NCI-H1436 (cell line): ENCODE measurements at regions not wholly inside any gene's neighbourhood (a gene's known extent, or its start where the extent isn't known, plus 50 kb on each side); places are given as distances from the start of the nearest gene placed in this dataset.

Experiments used
- DNase-seq: peaks from one replicate; lab custom pipeline; 2025; lab: John Stamatoyannopoulos, UW

- no peak for DNase-seq
Measured at GRCh38 chr2:150162241-150162942, 325.1 kb downstream of the RND3 start.

- DNase-seq, result no peak
Measured at GRCh38 chr2:150160058-150160457, 327.4 kb downstream of the RND3 start.

GRCh38 chr2:150159300-150159699, 328.2 kb downstream of the RND3 start:
- no peak for DNase-seq

GRCh38 chr2:150156876-150157275, 330.6 kb downstream of the RND3 start:
- no peak for DNase-seq

- no peak for DNase-seq
Measured at GRCh38 chr2:150156415-150156814, 331.1 kb downstream of the RND3 start.

- DNase-seq, result no peak
Measured at GRCh38 chr2:150154308-150154797, 333.1 kb downstream of the RND3 start.

- DNase-seq, result no peak
Measured at GRCh38 chr2:150153646-150154307, 333.7 kb downstream of the RND3 start.

- no peak for DNase-seq
Measured at GRCh38 chr2:150152230-150152629, 335.2 kb downstream of the RND3 start.

- DNase-seq, result no peak
Measured at GRCh38 chr2:150150144-150150543, 337.3 kb downstream of the RND3 start.

GRCh38 chr2:150147889-150148683, 339.4 kb downstream of the RND3 start:
- DNase-seq, result no peak

- no peak for DNase-seq
Measured at GRCh38 chr2:150146879-150147278, 340.6 kb downstream of the RND3 start.

- DNase-seq, result no peak
Measured at GRCh38 chr2:150145299-150145692, 342.2 kb downstream of the RND3 start.

- DNase-seq, result no peak
Measured at GRCh38 chr2:150144546-150145298, 342.7 kb downstream of the RND3 start.

- DNase-seq, result no peak
Measured at GRCh38 chr2:150143087-150143536, 344.4 kb downstream of the RND3 start.

GRCh38 chr2:150142561-150142960, 344.9 kb downstream of the RND3 start:
- no peak for DNase-seq

GRCh38 chr2:150141226-150142001, 346.1 kb downstream of the RND3 start:
- peak; percentile 25 for DNase-seq

- no peak for DNase-seq
Measured at GRCh38 chr2:150140777-150141176, 346.7 kb downstream of the RND3 start.

GRCh38 chr2:150138587-150138986, 348.9 kb downstream of the RND3 start:
- no peak for DNase-seq

- no peak for DNase-seq
Measured at GRCh38 chr2:150137338-150138069, 350.0 kb downstream of the RND3 start.

GRCh38 chr2:150136893-150137292, 350.6 kb downstream of the RND3 start:
- DNase-seq, result no peak
